ENCODE measurements at regions not wholly inside any gene's neighbourhood (a gene's known extent, or its start where the extent isn't known, plus 50 kb on each side); places are given as distances from the start of the nearest gene placed in this dataset.

DNA sequence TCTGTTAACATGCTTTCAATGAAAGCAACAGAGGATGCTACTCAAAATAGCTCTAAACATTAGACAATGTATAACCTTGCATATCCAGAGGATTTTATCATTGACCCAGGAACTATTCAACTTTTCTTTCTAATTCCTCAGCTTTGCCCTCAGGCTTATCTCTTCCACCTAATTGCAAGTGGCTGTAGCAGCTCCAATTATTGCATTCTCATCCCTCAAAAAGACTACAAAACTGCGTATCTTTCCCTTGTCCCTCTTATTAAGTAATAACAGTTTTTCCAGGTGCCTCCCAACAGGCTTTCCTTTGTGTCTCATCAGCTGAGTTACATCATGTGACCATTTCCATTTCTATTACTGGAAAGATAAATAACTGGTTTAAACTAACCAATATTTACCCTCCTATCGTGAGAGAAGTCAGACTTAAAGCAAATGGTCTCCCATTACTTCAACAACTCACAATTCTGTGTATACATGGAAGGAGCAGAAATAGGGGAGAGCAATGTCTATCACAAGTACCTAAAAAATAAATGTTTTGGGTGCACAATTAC, 78.0 kb upstream of the MBNL1 start:
- no peak for TF ChIP-seq ZNF121 (CRISPR knock-in tag; IDR thresholded peaks at IDR 0.05)
- TF ChIP-seq, protein P1, sequence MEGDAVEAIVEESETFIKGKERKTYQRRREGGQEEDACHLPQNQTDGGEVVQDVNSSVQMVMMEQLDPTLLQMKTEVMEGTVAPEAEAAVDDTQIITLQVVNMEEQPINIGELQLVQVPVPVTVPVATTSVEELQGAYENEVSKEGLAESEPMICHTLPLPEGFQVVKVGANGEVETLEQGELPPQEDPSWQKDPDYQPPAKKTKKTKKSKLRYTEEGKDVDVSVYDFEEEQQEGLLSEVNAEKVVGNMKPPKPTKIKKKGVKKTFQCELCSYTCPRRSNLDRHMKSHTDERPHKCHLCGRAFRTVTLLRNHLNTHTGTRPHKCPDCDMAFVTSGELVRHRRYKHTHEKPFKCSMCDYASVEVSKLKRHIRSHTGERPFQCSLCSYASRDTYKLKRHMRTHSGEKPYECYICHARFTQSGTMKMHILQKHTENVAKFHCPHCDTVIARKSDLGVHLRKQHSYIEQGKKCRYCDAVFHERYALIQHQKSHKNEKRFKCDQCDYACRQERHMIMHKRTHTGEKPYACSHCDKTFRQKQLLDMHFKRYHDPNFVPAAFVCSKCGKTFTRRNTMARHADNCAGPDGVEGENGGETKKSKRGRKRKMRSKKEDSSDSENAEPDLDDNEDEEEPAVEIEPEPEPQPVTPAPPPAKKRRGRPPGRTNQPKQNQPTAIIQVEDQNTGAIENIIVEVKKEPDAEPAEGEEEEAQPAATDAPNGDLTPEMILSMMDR (IDR thresholded peaks at IDR 0.05), result no peak
- TF ChIP-seq, protein P2, sequence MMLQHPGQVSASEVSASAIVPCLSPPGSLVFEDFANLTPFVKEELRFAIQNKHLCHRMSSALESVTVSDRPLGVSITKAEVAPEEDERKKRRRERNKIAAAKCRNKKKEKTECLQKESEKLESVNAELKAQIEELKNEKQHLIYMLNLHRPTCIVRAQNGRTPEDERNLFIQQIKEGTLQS (CRISPR knock-in tag; conservative IDR thresholded peaks at IDR 0.05), result no peak
- TF ChIP-seq, protein P3, sequence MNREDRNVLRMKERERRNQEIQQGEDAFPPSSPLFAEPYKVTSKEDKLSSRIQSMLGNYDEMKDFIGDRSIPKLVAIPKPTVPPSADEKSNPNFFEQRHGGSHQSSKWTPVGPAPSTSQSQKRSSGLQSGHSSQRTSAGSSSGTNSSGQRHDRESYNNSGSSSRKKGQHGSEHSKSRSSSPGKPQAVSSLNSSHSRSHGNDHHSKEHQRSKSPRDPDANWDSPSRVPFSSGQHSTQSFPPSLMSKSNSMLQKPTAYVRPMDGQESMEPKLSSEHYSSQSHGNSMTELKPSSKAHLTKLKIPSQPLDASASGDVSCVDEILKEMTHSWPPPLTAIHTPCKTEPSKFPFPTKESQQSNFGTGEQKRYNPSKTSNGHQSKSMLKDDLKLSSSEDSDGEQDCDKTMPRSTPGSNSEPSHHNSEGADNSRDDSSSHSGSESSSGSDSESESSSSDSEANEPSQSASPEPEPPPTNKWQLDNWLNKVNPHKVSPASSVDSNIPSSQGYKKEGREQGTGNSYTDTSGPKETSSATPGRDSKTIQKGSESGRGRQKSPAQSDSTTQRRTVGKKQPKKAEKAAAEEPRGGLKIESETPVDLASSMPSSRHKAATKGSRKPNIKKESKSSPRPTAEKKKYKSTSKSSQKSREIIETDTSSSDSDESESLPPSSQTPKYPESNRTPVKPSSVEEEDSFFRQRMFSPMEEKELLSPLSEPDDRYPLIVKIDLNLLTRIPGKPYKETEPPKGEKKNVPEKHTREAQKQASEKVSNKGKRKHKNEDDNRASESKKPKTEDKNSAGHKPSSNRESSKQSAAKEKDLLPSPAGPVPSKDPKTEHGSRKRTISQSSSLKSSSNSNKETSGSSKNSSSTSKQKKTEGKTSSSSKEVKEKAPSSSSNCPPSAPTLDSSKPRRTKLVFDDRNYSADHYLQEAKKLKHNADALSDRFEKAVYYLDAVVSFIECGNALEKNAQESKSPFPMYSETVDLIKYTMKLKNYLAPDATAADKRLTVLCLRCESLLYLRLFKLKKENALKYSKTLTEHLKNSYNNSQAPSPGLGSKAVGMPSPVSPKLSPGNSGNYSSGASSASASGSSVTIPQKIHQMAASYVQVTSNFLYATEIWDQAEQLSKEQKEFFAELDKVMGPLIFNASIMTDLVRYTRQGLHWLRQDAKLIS (CRISPR knock-in tag; IDR thresholded peaks at IDR 0.05; ENCODE audit: borderline replicate concordance), result no peak
- TF ChIP-seq, protein P4, sequence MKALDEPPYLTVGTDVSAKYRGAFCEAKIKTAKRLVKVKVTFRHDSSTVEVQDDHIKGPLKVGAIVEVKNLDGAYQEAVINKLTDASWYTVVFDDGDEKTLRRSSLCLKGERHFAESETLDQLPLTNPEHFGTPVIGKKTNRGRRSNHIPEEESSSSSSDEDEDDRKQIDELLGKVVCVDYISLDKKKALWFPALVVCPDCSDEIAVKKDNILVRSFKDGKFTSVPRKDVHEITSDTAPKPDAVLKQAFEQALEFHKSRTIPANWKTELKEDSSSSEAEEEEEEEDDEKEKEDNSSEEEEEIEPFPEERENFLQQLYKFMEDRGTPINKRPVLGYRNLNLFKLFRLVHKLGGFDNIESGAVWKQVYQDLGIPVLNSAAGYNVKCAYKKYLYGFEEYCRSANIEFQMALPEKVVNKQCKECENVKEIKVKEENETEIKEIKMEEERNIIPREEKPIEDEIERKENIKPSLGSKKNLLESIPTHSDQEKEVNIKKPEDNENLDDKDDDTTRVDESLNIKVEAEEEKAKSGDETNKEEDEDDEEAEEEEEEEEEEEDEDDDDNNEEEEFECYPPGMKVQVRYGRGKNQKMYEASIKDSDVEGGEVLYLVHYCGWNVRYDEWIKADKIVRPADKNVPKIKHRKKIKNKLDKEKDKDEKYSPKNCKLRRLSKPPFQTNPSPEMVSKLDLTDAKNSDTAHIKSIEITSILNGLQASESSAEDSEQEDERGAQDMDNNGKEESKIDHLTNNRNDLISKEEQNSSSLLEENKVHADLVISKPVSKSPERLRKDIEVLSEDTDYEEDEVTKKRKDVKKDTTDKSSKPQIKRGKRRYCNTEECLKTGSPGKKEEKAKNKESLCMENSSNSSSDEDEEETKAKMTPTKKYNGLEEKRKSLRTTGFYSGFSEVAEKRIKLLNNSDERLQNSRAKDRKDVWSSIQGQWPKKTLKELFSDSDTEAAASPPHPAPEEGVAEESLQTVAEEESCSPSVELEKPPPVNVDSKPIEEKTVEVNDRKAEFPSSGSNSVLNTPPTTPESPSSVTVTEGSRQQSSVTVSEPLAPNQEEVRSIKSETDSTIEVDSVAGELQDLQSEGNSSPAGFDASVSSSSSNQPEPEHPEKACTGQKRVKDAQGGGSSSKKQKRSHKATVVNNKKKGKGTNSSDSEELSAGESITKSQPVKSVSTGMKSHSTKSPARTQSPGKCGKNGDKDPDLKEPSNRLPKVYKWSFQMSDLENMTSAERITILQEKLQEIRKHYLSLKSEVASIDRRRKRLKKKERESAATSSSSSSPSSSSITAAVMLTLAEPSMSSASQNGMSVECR (CRISPR knock-in tag; IDR thresholded peaks at IDR 0.05; ENCODE audit: borderline replicate concordance), result no peak
- no peak for TF ChIP-seq TCF7 (CRISPR knock-in tag; IDR thresholded peaks at IDR 0.05; ENCODE audit: low read depth)
- TF ChIP-seq ZNF671 (CRISPR knock-in tag; IDR thresholded peaks at IDR 0.05), result no peak
- no peak for TF ChIP-seq ZNF416 (CRISPR knock-in tag; IDR thresholded peaks at IDR 0.05)
- TF ChIP-seq EMX1 (CRISPR knock-in tag; IDR thresholded peaks at IDR 0.05), result no peak
- TF ChIP-seq RELA (CRISPR knock-in tag; IDR thresholded peaks at IDR 0.05; ENCODE audit: borderline replicate concordance), result no peak
- TF ChIP-seq, protein P5, sequence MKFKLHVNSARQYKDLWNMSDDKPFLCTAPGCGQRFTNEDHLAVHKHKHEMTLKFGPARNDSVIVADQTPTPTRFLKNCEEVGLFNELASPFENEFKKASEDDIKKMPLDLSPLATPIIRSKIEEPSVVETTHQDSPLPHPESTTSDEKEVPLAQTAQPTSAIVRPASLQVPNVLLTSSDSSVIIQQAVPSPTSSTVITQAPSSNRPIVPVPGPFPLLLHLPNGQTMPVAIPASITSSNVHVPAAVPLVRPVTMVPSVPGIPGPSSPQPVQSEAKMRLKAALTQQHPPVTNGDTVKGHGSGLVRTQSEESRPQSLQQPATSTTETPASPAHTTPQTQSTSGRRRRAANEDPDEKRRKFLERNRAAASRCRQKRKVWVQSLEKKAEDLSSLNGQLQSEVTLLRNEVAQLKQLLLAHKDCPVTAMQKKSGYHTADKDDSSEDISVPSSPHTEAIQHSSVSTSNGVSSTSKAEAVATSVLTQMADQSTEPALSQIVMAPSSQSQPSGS (CRISPR knock-in tag; IDR thresholded peaks at IDR 0.05; ENCODE audit: borderline replicate concordance, low read depth), result no peak
- TF ChIP-seq, protein P6, sequence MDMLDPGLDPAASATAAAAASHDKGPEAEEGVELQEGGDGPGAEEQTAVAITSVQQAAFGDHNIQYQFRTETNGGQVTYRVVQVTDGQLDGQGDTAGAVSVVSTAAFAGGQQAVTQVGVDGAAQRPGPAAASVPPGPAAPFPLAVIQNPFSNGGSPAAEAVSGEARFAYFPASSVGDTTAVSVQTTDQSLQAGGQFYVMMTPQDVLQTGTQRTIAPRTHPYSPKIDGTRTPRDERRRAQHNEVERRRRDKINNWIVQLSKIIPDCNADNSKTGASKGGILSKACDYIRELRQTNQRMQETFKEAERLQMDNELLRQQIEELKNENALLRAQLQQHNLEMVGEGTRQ (CRISPR knock-in tag; IDR thresholded peaks at IDR 0.05), result no peak
